MM.1S (cell line): ENCODE measurements at regions not wholly inside any gene's neighbourhood (a gene's known extent, or its start where the extent isn't known, plus 50 kb on each side); places are given as distances from the start of the nearest gene placed in this dataset.

Experiments
- DNase-seq: peaks from one replicate; pipeline ENCODE4 v3.0.0-alpha.2; 2015
- H2AFZ ChIP-seq: fragments of 300-600 bp; sonication (generic); 2 replicates; pipeline ENCODE4 v1.6.0; 2016; ENCODE audit warnings: antibody characterized with exemption, low read length
- H3F3A ChIP-seq: fragments of 300-600 bp; sonication (generic); 2 replicates; pipeline ENCODE4 v1.6.1; 2016; ENCODE audit warnings: mild to moderate bottlenecking, antibody characterized with exemption, low read length, moderate library complexity, mixed read lengths; ENCODE audit not compliant: insufficient read depth
- H3K27ac ChIP-seq: fragments of 300-600 bp; sonication (generic); 2 replicates; pipeline ENCODE4 v1.5.1; 2016; ENCODE audit warnings: mild to moderate bottlenecking, low read length
- H3K27me3 ChIP-seq: fragments of 300-600 bp; sonication (generic); replicated peaks from 2 replicates; pipeline ENCODE4 v1.6.0; 2016; ENCODE audit warnings: low read length; ENCODE audit not compliant: insufficient read depth
- H3K36me3 ChIP-seq: fragments of 300-600 bp; sonication (generic); replicated peaks from 2 replicates; pipeline ENCODE4 v1.6.1; 2016; ENCODE audit warnings: mild to moderate bottlenecking, low read length, mixed read lengths; ENCODE audit not compliant: insufficient read depth
- H3K4me1 ChIP-seq: fragments of 300-600 bp; sonication (generic); 2 replicates; pipeline ENCODE4 v1.6.1; 2016; ENCODE audit warnings: low read length, mixed read lengths
- H3K4me2 ChIP-seq: fragments of 300-600 bp; sonication (generic); 2 replicates; pipeline ENCODE4 v1.6.0; 2016; ENCODE audit warnings: low read depth, low read length
- H3K4me3 ChIP-seq: fragments of 300-600 bp; sonication (generic); 2 replicates; pipeline ENCODE4 v1.5.1; 2016; ENCODE audit warnings: low read length, mixed read lengths
- H3K79me2 ChIP-seq: fragments of 300-600 bp; sonication (generic); 2 replicates; pipeline ENCODE4 v1.6.1; 2016; ENCODE audit warnings: mixed run types, low read length, mixed read lengths
- H3K9ac ChIP-seq: fragments of 300-600 bp; sonication (generic); 2 replicates; pipeline ENCODE4 v1.6.1; 2016; ENCODE audit warnings: low read length, mixed read lengths
- H3K9me2 ChIP-seq: fragments of 300-600 bp; sonication (generic); replicated peaks from 2 replicates; pipeline ENCODE4 v1.6.1; 2016; ENCODE audit warnings: mild to moderate bottlenecking, low read length, mixed read lengths; ENCODE audit not compliant: insufficient read depth
- H3K9me3 ChIP-seq: fragments of 300-600 bp; sonication (generic); replicated peaks from 2 replicates; pipeline ENCODE4 v1.6.1; 2016; ENCODE audit warnings: mild to moderate bottlenecking, low read length, mixed read lengths; ENCODE audit not compliant: insufficient read depth
- H4K20me1 ChIP-seq: fragments of 300-600 bp; sonication (generic); 2 replicates; pipeline ENCODE4 v1.6.1; 2016; ENCODE audit warnings: mild to moderate bottlenecking, low read length, moderate library complexity, mixed read lengths; ENCODE audit not compliant: insufficient read depth
- CTCF ChIP-seq: fragments of 300-600 bp; sonication (generic); IDR thresholded peaks from 2 replicates; pipeline ENCODE4 v1.5.1; 2016; ENCODE audit warnings: antibody characterized with exemption, low read length, mixed read lengths
- EZH2 ChIP-seq: fragments of 300-600 bp; sonication (generic); optimal IDR thresholded peaks from 2 replicates; pipeline ENCODE3; 2017; ENCODE audit warnings: low read depth, mild to moderate bottlenecking, antibody characterized with exemption, low read length, mixed read lengths
- EZH2phosphoT487 ChIP-seq: fragments of 300-600 bp; sonication (generic); IDR thresholded peaks from 2 replicates; pipeline ENCODE4 v1.6.1; 2018; ENCODE audit warnings: antibody characterized with exemption, low read length

- H3F3A ChIP-seq, result peaks cover 2% of the 10 kb centered on the region; the same call in 1 of the 2 replicates
- no peaks in the 10 kb centered on the region for H3K27me3 ChIP-seq
- no peak overlapping the region for H3K27ac ChIP-seq
- H3K4me3 ChIP-seq, result no peak overlapping the region
- H3K4me1 ChIP-seq, result peaks cover 9% of the 10 kb centered on the region
- H2AFZ ChIP-seq, result no peak overlapping the region
- no peak overlapping the region for H3K4me2 ChIP-seq
- TF ChIP-seq CTCF, result no peak
- TF ChIP-seq EZH2, result no peak
- no peak for TF ChIP-seq EZH2phosphoT487
- H3K79me2 ChIP-seq, result no peaks in the 10 kb centered on the region
- H4K20me1 ChIP-seq, result no peaks in the 10 kb centered on the region
- H3K9me2 ChIP-seq, result no peaks in the 10 kb centered on the region
- DNase-seq, result no peak
- H3K9me3 ChIP-seq, result no peaks in the 10 kb centered on the region
- no peaks in the 10 kb centered on the region for H3K36me3 ChIP-seq
- no peak overlapping the region for H3K9ac ChIP-seq
Observed at GRCh38 chr2:149872638-149873150, 285.1 kb upstream of the MMADHC start.

GRCh38 chr2:149872041-149872440 lies 284.5 kb upstream of the MMADHC start:
- H3K4me2 ChIP-seq, result no peak overlapping the region
- no peaks in the 10 kb centered on the region for H3K79me2 ChIP-seq
- peaks cover 3% of the 10 kb centered on the region; the same call in 1 of the 2 replicates for H3K4me1 ChIP-seq
- H3K27me3 ChIP-seq, result no peaks in the 10 kb centered on the region
- no peak for DNase-seq
- H3K27ac ChIP-seq, result no peak overlapping the region
- H2AFZ ChIP-seq, result no peak overlapping the region
- no peaks in the 10 kb centered on the region for H3K36me3 ChIP-seq
- no peaks in the 10 kb centered on the region for H3F3A ChIP-seq
- H3K9me2 ChIP-seq, result no peaks in the 10 kb centered on the region
- TF ChIP-seq CTCF (no peak), EZH2 (no peak), EZH2phosphoT487 (no peak)
- no peaks in the 10 kb centered on the region for H3K9me3 ChIP-seq
- H3K4me3 ChIP-seq, result no peak overlapping the region
- no peak overlapping the region for H3K9ac ChIP-seq
- H4K20me1 ChIP-seq, result no peaks in the 10 kb centered on the region

GRCh38 chr2:149871091-149871885 lies 283.7 kb upstream of the MMADHC start:
- TF ChIP-seq CTCF, result no peak
- TF ChIP-seq EZH2, result no peak
- TF ChIP-seq EZH2phosphoT487, result no peak
- Histone ChIP-seq H3K9me2 (no peaks in the 10 kb centered on the region), H3K9me3 (no peaks in the 10 kb centered on the region)

More at GRCh38 chr2:149871091-149871885, 283.7 kb upstream of the MMADHC start:
- Histone ChIP-seq H3K4me1 (no peaks in the 10 kb centered on the region), H4K20me1 (no peaks in the 10 kb centered on the region), H3F3A (no peaks in the 10 kb centered on the region), H2AFZ (no peak overlapping the region), H3K79me2 (no peaks in the 10 kb centered on the region), H3K27me3 (no peaks in the 10 kb centered on the region), H3K27ac (no peak overlapping the region), H3K9ac (no peak overlapping the region), H3K36me3 (no peaks in the 10 kb centered on the region), H3K4me2 (no peak overlapping the region), H3K4me3 (no peak overlapping the region)
- DNase-seq, result no peak
